ENCODE measurements at regions not wholly inside any gene's neighbourhood (a gene's known extent, or its start where the extent isn't known, plus 50 kb on each side); places are given as distances from the start of the nearest gene placed in this dataset.

DNA sequence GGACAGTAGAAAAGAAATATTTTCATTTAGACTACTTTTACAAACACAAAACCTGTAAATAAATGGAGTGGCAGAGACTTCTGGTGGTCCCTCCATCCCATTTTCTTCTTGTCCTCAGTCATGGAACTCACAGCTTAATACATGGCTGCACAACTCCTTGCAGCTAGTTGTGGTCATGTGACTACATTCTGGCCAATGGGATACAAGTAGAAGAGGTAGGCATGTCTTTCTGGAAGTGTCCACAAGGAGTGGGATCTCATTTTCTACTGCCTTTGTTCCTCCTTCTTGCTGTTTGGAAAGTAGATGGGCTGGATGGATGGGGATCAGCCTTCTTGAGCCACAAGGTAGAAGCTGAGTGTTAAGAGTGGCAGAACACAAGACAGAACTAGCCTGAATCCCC is 555.8 kb downstream of the SATB2 start:
- TF ChIP-seq POLR2AphosphoS5 (IDR thresholded peaks at IDR 0.05; ENCODE audit: insufficient read depth, low read depth, low read length) (no peak), POLR2A (IDR thresholded peaks at IDR 0.05; ENCODE audit: low read depth, low read length) (no peak)
